HTR-8/SVneo (cell line): ENCODE measurements at regions not wholly inside any gene's neighbourhood (a gene's known extent, or its start where the extent isn't known, plus 50 kb on each side); places are given as distances from the start of the nearest gene placed in this dataset.
"Not testable (repeated sequence)": the region's sequence is repeated elsewhere in the genome, so short reads cannot be mapped to it uniquely, and the experiment has no call there.

Experiments used
- DNase-seq: peaks from one replicate; pipeline ENCODE4 v3.0.0; 2011; ENCODE audit warnings: low spot score, mixed read lengths; ENCODE audit not compliant: insufficient read length
- FAIRE-seq: peaks from 2 replicates; lab custom pipeline; 2011; peaks lifted over from hg19 to GRCh38; lab: Jason Lieb, UNC

DNA sequence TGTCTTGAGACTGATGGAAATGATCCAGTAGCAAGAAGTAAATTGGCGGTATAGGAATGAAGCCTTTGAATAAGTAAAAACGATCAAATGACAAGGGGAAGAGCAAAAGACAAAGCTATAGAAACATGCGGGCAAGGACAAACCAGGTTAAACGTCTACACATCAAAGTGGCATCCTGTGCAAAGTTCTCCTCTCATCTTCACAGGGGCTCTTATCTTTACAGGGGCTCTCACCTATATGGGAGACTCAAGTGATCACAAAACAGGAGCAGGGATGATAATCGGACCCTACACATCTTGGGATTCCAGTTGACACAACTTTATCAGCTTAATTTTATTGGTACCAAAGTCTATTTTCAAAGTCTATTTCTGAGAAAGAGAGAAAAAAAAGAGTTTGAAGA is 1778.9 kb upstream of the CELF4 start:
- DNase-seq (no peak), FAIRE-seq (no peak)

- FAIRE-seq (no peak), DNase-seq (no peak)
Measured at GRCh38 chr18:39341129-39341528, 1775.5 kb upstream of the CELF4 start.

DNA sequence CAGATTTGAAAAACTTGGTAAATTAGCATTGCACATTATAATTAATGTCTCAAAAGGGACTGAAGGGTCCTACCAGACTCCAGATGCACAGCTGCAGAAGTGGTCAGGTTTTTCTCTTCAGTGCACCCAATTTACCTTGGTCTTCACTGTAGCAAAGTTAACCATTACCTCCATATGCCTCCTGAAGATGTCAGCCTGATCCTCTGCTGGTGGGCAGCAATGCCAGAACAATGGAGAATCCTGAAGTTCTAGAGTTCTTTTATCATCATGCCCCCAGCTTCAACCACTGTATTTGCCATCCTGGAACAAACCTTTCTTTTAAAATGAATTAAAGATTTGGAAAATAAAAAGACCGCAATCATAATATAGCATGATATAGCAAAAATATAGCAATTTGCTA is 1774.8 kb upstream of the CELF4 start:
- DNase-seq (no peak), FAIRE-seq (no peak)

- no peak for DNase-seq
- FAIRE-seq, result no peak
Measured at GRCh38 chr18:39329496-39330275, 1764.1 kb upstream of the CELF4 start.

GRCh38 chr18:39326772-39327171 is 1761.2 kb upstream of the CELF4 start:
- FAIRE-seq, result no peak
- DNase-seq, result no peak

- DNase-seq, result no peak
- no peak for FAIRE-seq
Measured at GRCh38 chr18:39325973-39326372, 1760.4 kb upstream of the CELF4 start.

DNA sequence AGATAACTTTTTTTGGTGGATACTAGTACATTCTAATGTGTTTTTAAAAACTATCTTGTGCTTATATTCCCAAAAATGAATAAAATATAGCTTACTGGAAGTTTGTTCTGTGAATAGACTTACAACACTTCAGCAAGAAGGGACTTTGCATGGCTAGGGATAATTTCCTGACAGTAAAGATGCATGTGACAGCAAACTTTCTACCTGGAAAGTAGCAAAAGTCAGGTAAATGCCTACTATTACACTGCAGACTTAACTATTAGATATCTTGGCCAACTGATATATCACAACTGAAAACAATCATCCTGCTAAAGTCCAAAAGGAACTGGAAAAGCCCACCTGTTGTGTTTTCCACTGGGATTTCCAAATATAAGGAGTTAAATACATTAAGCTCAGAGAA is 1753.5 kb upstream of the CELF4 start:
- DNase-seq, result no peak
- FAIRE-seq, result no peak

GRCh38 chr18:39318462-39318861 is 1752.9 kb upstream of the CELF4 start:
- no peak for DNase-seq
- FAIRE-seq, result no peak

DNA sequence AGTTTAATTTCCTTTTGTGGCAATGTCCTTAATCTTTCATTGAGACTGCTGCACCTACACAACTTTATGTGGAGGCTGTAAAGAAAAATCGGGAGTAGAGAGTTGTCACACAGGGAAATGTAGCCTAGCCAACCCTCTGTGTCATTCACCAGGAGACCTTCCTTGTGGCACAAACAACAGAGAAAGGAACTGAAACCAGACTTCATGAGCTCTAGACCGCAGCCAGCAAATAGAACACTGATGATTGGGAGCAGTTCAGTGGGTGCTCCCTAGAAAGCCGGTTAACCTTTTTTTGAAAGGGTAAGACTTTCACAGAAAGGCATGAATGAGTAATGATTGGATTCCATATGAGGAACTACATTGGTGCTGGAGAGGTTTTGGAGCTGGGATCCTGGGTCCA is 1752.4 kb upstream of the CELF4 start:
- DNase-seq (no peak), FAIRE-seq (no peak)

- DNase-seq, result no peak
- no peak for FAIRE-seq
Measured at GRCh38 chr18:39314595-39314994, 1749.0 kb upstream of the CELF4 start.

DNA sequence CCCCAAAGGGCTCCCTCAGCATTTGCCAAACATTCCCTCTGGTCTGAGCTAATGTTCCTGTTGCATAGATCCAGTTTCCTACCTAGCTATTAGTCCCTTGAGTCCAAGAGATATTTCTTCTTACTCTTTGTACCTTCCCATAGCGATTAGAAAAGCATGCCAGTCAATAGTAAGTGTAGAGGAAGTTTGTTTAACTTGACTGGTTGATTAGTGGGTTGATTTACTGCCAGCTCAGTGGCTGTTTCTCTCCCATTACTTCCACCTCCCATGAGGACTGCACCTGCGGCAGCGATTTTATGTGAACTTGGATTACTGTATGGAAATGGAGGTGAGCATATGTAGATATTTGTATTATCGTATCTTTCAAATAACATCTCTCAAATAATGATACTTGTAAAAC is 1748.4 kb upstream of the CELF4 start:
- FAIRE-seq, result no peak

DNA sequence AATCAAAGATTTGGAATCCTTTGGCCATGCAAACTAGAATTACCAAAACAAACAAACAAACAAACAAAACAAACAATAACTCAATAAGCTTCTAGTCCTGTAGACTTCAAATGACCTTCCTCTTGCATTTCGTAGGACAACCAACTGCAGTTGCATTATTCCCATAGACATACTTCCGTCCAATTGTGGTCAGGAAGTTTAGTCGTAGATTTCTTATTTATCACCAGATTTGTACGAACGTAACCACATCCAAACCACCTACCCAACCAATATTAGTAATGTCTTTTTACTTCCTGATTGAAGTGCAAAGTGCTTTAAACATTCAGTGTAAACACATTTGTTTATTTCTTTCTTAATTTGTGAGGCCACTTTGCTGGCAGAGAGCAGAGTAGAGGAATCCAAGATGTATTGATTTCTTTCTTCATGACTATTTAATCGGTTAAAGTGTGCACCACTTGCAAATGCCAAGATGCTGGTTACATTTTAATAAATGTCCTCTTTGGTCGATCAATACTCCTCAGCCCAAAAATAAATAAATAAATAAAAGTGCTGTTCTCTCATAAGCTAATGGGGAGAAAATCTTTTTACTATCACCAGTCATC is 1745.6 kb upstream of the CELF4 start:
- FAIRE-seq (no peak), DNase-seq (no peak)

More for the DNA sequence above, 1748.4 kb upstream of the CELF4 start:
- no peak for DNase-seq

GRCh38 chr18:39308931-39309521 is 1743.4 kb upstream of the CELF4 start:
- not testable (repeated sequence) for DNase-seq, FAIRE-seq

DNA sequence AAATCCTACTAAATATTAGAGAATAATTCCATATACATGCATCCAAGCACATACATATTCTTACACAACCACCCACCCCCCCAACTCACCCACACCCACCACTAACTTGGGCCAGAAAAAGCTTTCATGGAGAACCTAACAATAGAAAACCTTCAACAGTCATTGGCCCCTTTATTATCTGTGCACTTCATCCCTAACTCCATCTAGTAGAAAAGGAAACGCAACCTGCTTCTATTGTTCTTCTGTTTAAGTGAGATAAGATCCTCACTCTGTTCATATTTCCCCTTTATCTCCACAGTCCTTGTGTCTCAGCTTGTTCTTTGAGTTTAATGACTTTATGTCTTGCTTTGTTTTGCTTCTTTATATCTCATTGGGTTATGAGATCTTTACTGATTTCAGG is 1740.2 kb upstream of the CELF4 start:
- FAIRE-seq (no peak), DNase-seq (no peak)

- FAIRE-seq, result no peak
- no peak for DNase-seq
Measured at GRCh38 chr18:39302481-39302880, 1736.9 kb upstream of the CELF4 start.

GRCh38 chr18:39299152-39299551 is 1733.6 kb upstream of the CELF4 start:
- FAIRE-seq, result no peak
- no peak for DNase-seq

DNA sequence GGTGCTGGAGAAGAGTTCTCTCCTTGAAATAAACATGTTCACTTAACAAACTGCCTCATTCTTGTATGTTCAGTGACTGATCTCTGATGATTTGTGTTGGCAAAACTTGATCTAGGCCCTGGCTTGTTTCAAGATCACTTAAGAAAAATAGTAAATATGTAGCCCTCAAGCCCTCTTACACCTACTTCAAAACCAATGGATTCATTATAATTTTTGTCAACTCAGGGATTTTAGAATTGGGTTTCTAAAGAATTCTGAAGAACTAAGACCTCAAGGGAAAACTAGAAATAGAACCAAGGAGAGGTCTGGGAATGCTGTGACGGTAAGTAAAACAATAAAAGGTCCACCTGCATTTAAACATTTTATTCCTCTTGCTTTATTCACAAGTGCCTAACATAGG is 1731.6 kb upstream of the CELF4 start:
- no peak for DNase-seq
- no peak for FAIRE-seq

GRCh38 chr18:39296293-39296888 is 1730.8 kb upstream of the CELF4 start:
- DNase-seq, result no peak
- no peak for FAIRE-seq

DNA sequence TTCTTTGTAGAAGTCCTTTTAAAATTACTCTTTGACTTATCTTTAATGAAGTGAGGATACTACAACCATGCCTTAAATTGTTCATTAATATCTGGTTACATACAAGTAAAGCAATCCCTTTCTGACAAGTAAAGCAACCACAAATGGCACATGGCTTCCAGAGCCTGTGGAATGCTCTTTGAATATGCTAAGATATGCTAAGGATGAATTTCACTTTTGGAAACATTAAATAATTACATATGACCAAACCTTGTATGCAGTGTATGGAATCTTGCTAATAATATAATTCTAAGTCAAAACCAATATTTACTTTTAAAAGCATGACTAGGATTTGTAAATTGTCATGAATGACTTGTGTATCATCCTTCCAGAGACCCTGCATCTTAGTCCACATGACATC is 1711.2 kb upstream of the CELF4 start:
- no peak for FAIRE-seq

DNA sequence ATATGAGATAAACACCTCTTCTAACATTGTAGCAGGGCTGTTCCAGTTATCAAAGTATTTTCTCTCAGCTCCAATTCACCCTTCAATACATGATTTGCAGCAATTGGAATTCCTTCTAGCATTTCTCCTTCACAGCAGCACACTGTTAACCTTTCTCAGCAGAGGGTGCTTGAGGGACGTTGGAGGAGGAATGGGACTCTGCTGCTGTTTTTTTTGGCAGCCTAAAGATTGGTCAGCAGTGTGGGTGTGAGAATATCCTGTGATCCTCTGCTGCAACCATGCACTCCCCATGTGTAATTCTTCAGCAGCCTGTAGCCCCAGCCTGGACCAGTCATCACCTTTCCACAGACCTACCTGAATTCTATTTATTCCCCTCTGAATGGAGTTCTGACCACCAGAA is 1708.9 kb upstream of the CELF4 start:
- FAIRE-seq, result no peak
- DNase-seq, result no peak

More for the DNA sequence above, 1711.2 kb upstream of the CELF4 start:
- no peak for DNase-seq

- FAIRE-seq, result no peak
Measured at GRCh38 chr18:39272230-39272629, 1706.6 kb upstream of the CELF4 start.

More at GRCh38 chr18:39272230-39272629, 1706.6 kb upstream of the CELF4 start:
- no peak for DNase-seq
